Lower leg skin (tissue), 3 donors: ENCODE measurements at regions not wholly inside any gene's neighbourhood (a gene's known extent, or its start where the extent isn't known, plus 50 kb on each side); places are given as distances from the start of the nearest gene placed in this dataset.

ENCODE experiments used
- CTCF ChIP-seq, 3 donors: fragments of 450-650 bp; IDR thresholded peaks; one replicate each; pipeline ENCODE4 v1.5.1; 2016; ENCODE audit warnings: antibody characterized with exemption in 3 of 3, mild to moderate bottlenecking in 3 of 3, moderate library complexity in 2 of 3
- POLR2A ChIP-seq, 2 donors: fragments of 450-650 bp; IDR thresholded peaks; one replicate each; pipeline ENCODE4 v1.6.1; 2016 to 2017; ENCODE audit warnings: antibody characterized with exemption in 2 of 2, mild to moderate bottlenecking in 1 of 2, moderate library complexity in 1 of 2

DNA sequence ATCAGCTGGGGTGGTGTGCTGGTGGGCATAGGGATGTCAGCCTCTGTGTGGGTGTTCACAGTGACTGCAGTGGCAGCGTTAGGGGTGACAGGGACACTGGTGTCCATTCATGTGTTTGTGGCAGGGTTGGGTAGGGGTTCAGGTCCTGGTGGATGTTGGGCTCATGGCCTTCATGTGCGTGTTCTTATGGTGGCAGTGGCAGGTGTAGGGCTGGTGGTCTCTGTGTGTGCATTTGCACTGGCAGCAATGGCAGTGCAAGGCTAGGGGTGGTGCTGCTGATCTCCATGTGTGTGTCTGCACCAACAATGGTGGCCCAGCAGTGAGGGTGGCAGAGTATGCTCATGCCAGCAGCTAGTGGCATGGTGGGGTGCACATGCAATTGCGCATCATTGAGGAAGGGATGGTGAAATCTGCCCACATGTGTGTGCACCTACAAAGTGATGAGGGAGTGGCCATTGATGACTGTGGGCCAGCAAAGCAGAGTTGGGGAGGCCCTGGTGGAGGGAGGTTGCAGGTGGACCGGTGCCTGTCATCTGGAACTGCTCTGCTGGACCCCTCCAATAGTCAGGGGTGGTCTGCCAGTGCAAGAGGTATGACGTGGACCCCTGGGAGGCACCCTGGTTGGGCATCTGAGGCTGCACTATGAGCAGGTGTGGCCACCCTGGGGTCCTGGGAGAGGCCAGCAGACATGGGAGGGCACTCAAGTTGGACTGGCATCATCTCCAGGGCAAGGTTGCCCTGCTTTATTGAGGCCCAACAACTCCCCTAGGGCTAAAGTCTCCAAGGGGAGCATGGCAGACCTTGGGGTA lies 182.9 kb downstream of the TTC6 start:
- TF ChIP-seq CTCF (IDR thresholded peaks at IDR 0.05) (no peak), POLR2A (IDR thresholded peaks at IDR 0.05) (no peak)
